HG03108 (cell line): ENCODE measurements at regions not wholly inside any gene's neighbourhood (a gene's known extent, or its start where the extent isn't known, plus 50 kb on each side); places are given as distances from the start of the nearest gene placed in this dataset.

ENCODE experiments used
- ATAC-seq: cut with Tn5 transposase; IDR thresholded peaks from one replicate; pipeline ENCODE4 v1.9.1; 2021; ENCODE audit warnings: moderate library complexity; ENCODE audit not compliant: unreplicated experiment

DNA sequence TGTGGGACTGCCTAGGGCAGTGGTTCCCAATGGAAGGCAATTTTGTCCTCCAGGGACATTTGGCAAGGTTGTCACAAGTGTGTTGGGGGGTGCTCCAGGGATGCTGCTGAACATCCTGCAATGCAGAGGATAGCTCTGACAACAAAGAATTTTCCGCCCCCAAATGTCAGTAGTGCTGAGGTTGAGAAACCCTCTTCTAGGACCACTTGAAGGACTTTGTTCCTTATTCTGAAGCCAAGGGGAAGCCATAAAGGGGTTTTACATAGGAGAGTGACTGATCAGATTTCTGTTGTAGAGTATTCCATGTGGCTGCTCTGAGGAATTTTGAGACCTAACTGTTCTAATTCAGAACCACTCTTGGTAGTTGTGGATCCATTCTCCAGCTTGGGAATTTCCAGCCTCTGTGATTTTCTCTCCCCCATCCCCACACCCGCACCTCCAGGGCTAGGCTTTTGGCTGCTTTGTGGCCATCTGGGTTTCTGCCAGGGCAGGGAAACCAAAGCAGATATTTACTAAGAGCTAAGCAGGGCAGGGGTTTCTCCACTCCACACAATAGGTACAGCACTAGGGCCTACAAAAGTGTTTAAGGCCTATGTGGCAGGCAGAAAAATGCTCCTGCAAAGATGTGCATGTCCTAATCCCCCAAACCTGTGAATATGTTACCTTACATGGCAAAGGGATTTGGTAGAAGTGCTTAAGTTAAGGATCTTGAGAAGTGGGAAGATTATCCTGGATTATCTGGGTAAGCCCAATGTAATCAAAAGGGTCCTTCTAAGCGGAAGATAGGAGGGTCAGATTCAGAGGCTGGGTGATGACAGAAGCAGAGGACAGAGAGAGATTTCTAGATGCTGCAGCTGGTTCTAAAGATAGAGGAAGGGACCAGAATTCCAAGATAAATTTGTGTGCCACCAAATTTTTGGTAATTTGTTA is 135.4 kb downstream of the TMEM17 start:
- ATAC-seq, result no peak

DNA sequence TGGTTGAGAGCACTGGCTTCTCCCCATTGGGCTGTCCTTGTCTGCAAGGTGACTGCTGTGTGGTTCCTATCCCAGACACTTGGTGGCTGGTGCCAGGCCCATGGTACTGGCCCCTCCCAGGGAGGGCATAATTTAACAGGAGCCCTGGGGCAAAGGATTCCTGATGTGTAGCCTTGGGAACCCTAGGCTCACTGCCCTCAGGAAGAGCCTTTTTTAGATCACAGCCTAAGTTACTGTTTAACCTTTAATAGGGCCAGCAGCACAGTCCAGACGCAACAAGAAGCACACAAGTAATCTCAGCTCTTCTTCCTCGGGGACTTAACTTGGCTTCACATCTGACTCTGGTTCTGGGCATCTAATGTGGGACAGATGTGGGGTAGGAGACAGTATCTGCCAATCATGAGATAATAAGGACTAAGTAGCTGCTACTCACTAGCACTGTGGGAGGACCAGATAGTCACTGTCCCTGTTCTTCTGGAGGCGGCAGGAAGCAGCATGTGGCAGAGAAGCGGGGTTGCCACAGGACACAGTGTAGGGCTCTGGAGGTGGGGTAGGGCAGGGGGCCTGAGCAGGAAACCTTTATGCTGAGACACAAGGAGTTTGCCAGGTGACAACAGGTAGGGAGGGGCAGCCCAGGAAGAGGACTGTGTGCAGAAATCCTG is 136.3 kb downstream of the TMEM17 start:
- ATAC-seq, result no peak

DNA sequence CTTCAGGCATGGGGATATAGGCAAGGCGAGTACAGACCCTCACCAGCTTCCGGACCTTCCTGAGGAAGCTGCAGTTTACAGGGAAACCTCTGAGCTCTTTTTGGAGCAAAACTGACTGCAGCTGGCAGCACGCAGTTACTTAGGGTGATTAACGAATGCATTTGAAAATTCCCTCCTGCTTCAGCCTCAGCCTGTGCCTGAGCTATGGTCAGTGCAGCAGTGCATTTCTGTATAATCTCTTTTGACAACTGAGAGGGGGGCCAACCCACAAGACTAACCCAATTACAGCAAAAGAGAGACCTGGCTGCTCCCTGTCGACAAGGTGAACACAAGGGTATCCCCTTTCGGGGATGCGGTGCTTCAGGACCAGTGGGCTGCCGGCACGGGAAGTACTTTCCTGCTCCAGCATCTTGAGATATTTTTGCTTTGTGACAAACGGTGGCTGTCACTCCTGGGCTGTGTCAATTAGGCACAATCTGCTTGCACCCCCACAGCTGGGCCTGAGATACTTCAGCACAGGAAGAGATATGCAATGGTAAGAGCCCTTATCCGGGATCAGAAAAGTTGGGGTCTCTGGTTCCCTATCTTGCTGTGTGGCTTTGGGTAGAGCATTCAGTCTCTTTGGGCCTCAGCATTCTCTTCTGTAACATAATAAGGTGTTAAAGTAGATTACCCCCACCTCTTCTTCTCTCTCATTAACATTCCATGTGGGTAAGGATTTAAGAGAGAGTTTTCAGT is 141.0 kb downstream of the TMEM17 start:
- no peak for ATAC-seq

DNA sequence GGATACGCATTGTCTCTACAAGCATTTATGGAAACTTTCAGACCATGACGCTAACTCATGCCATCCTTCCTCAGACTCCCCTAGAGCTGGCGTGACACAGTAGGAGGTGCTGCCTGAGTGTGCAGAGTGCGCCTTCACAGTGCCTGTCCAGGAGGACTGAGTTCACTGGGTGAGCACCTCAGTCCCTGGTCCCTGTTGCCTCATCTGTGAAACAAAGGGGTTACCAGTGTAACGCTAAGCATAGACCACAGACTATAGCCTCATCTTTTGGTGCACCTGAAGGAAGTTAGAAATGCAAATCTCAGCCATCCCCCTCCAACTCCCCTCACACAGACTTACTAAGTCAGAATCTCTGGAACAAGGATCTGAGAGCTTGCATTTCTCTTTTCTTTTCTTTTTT is 142.8 kb downstream of the TMEM17 start:
- peak; percentile 46 for ATAC-seq

DNA sequence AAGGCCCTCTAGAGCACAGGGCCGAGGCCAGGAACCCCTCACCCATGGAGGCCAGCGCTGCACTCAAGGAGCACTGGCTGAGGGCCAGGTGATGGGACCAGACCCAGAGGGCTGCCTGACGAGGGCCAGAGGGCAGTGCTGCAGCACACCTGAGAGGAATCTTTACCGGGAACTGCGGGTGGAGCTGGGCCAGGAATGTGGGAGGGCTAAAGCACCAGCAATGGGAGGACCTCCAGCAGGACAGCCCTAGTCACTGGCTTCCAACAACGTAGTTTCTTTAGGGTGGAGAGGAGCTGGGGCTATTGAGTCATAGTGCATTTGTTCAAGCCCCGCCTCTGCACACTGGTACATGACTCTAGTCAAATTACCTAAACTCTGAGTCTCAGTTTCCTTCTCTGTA is 143.4 kb downstream of the TMEM17 start:
- ATAC-seq, result peak; percentile 11

DNA sequence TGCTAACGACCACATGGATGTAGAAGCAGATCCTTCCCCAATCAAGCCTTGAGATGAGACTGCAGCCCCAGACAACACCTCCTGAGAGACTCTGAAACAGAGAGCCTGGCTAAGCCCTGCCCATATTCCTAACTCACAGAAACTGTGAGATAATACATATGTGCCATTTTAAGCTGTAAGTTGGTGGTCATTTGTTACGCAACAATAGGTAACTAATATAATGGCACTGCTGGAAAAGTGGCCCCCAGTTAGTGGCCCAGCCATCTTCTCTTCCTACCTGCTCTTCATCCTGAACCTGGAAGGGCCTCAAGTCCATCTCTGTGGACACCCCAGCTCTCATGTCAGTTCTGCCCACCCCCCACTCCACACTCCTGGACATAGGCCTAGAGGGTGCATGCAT is 144.0 kb downstream of the TMEM17 start:
- no peak for ATAC-seq

DNA sequence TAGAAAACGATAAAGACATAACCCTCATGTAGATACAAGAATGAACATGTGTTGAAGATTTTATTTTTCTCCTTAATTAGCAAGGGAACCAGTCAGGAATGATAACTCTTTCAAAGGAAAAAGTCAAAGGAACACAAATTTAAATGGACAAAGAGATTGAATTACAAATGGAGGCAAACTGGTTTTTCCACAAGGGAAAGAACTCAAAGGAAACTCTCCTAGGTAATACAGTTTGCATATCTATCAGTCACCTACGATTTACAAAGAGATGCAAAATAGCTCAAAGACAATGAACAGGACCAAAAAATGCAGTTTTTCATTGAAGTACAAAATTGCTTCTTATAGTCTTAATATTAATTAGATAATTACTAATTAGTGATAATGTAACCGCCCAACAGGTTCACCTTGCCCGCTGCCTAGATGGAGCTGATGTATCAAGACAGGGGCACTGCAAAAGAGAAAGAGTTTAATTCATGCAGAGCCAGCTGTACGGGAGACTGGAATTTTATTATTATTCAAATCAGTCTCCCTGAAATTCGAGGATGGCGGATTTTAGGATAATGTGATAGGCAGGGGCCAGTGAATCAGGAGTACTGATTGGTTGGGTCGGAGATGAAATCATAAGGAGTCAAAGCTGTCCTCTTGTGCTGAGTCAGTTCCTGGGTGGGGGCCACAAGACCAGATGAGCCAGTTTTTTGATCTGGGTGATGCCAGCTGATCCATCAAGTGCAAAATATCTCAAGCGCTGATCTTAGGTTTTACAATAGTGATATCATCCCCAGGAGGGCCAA is 151.0 kb downstream of the TMEM17 start:
- ATAC-seq, result no peak

DNA sequence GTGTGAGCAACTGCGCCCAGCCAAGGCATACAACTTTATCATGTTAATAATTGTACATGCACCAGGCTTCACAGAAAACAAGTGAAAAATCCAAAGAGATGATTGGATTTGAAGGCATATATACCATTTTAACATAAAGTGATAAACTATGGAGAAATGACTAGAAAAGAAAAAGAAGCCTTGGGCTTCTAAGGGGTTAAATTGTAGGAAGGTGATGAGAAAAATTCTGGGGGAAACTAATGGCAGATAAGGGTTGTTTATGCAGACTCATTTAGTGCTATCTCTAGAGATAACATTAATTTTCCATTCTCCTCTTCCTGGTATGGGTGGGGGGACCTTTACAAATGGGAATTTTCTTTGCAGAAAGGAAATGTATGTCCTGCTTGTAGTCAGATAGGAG is 154.0 kb downstream of the TMEM17 start:
- no peak for ATAC-seq

DNA sequence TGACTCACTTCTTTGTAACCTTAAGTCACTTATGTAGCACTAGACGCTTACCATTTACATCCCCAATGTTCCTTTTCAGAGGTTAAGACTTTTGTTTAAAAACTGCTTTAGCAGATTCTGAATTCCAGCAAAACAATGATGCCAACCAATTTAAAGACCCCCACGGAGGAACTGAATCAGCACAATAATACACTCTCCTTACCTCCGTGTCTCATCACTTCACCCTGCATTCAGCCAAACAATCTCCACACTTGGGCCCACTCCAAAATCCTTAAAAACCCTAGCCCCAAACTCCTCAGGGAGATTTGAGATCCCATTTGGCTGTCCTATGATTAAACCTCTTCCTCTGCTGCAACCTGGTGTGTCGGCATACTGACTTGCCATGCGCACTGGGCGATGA is 153.9 kb downstream of the B3GNT2 start:
- ATAC-seq, result no peak

DNA sequence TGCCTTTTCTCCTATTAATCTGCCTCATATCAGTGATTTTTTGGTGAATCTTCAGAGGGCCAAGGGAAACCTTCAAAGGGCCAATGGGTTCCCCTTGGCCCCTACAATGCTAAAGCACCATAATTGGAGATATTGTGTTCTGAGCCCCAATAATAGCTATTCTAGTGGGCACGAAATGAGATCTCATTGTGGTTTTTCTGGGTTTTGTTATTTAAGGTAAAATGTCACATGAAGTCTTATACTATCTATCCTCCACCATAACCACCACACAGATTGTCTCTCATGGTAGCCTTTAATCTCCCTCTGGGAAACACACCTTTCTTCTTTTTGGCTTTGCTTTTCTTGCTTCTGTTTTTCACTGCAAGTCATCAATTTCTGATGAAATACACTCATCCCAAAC is 152.8 kb downstream of the B3GNT2 start:
- ATAC-seq, result no peak

DNA sequence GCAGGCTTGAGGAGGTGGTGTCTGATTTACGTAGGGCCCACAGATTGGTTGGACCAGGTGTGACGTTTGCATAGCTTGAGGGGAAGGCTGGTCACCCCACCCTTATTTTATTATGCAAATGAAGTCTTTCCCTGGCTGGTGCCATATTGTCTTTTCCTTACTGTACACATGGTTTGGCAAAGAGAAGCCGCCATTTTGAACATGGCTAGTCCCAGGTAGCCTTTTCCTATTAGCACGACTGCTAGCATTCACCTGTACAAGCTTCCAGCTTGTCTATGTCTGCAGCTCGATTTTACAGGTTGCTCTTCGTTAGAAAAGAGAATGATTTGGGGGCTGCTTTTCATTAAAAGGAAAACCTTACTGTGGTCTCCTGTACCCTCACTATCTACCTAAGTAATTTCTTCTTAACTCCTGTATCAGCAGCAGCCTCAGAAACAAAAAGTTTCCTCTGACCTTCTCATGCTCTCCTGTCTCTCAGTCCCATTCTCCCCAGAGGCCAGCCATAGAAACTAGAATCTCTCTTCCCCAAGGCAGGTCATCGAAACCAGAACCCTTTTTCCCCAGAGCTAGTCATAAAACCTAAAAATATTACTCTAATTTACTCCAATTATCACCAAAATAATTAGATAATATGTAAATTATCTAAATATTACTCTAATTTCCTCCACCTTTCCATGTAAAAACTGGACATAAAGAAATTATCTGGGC is 151.8 kb downstream of the B3GNT2 start:
- no peak for ATAC-seq

DNA sequence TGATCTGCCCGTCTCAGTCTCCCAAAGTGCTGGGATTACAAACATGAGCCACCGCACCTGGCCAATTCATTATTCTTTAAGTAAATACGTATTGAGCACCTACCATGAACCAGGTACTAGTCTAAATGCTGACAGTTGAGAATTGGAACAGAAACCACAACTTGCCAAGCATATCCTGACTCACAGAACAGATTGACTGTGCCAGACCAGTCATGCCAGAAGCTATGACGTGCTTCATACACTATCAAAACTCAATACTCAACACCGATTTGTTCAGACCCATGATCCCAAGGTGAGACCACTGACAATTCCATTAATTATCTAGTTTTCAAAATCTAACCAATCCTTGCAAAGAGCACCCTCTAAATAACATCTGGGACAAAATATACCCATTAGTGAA is 148.6 kb downstream of the B3GNT2 start:
- peak; percentile 48 for ATAC-seq

DNA sequence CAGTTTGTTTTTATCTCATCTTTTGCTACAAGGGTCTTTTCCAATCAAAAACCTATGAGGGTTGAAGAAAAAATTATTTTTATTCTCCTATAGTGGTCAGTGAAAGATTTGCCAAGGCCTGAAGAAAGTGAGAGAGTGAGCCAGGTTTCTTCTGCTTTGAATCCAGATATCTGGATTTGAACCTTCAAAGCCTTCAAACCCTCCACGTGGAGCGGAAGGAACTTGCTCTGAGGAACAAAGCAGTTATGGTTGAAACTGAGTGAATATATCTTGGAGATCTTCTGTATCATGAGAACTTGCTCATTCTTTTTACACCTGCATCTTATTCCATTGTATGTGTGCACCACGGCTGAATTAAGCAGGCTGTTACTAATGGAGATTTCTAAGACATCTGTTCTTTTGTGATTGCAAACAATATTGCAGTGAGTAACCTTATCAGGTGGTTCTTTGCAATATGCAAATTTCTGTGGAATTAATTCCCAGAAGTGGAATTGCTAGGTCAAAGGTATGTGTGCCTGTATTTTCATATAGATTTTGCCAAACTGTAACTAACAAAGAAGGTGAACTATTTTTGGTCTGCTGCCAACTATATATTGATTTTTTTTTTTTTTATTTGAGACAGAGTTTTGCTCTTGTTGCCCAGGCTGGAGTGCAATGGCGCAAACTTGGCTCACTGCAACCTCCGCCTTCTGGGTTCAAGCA is 147.9 kb downstream of the B3GNT2 start:
- no peak for ATAC-seq

DNA sequence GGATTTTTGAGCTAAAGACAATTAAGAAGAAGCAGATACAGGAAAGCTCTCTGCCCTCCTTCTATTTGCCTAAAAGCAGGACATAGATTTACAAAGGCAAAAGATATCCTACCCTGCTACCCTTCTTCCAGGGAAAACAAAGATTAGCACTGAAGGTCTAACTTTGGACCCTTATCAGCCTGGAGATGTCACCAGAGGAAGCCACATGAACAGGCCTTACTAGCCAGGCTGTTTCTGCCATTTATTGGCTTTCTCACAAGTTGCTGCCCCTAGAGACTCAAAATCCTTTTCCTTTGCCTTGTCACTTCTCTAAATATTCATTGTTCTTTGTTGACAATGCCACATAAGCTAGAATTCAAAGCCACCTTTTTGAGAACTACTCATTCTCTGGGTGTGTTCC is 147.3 kb downstream of the B3GNT2 start:
- ATAC-seq, result no peak

DNA sequence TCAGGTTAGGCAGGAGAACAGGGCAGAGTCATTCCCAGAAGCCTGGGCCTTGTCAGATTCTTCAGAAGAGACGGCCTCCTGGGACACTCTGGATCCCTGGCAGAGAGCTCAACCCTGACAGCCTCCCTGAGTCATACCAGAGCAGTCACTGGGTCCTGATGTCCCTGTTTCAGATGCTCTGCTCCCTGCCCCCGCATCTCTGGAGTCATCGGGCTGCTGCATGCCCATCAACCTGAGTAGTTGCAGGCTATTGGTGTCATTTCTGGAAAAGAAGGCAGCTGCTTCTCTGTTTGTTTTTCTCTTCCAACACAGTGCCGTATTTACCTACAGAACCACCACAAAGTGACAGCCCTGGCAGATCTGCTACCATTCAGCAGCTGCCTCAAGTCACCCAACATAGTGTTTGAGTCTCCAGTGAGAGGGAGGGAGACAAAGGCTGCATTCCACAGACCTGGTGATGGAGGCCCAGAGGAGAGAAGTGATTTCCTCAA is 145.1 kb downstream of the B3GNT2 start:
- peak; percentile 46 for ATAC-seq

DNA sequence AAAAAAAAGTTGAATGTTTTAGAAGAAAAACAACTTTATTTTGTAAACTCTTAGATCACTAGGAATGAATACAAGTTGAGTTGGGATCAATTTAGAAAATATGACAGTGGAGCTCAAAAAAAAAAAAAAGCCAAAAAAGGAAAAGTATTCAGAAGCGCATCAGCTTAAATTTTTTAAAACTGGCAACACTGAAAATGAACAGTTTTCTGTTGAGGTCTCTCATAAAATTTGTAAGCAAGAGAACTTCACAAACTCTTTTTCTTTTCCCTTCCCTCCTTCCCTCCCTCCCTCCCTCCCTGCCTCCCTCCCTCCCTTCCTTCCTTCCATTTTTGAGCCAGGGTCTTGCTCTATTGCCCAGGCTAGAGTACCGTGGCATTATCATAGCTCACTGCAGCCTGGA is 143.9 kb downstream of the B3GNT2 start:
- ATAC-seq, result no peak

DNA sequence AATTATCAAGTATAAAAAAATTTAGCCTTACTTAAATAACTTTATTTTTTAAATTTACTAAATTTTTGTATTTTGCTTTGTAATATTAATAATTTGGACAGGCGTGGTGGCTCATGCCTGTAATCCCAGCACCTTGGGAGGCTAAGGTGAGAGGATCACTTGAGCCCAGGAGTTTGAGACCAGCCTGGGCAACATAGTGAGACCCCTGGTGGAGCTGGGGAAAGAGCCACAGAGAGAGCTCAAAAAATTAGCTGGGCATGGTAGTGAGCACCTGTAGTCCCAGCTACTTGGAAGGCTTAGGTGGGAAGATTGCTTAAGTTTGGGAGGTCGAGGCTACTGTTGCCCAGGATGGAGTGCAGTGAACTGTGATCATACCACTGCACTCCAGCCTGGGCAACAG is 143.5 kb downstream of the B3GNT2 start:
- ATAC-seq, result no peak

DNA sequence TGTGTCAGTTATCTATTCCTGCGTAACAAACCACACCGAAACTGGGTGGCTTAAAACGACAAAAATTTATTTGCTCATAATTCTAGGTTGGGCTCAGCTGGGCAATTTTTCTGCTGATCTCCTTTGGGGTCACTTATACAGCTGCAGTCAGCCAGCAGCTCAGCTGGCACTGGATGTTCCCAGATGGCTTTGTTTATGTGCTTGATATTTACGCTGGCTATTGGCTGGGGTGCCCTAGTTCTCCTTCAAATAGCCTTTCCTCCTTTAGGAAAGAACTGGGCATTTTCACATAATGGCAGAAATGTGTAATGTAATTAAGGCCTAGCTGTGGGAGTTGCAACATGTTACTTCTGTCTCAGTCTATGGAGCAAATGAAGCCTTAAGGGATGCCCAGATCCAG is 142.2 kb downstream of the B3GNT2 start:
- ATAC-seq, result no peak

DNA sequence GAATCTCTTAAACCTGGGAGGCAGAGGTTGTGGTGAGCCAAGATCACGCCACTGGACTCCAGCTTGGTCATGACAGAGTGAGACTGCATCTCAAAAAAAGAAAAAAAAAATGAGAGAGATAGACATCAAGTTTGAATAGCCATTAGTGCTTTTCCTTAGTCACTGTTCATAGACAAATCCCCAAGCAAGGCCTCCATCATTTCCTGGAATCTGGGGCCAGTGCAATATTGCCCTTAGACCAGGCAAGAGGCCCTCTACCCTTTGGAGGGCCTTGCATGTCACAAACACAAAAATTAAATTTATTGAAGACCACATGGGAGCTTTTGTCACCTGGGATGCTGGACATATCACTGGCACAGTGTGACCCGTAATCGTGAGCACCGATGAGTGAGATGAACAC is 141.5 kb downstream of the B3GNT2 start:
- ATAC-seq, result no peak

DNA sequence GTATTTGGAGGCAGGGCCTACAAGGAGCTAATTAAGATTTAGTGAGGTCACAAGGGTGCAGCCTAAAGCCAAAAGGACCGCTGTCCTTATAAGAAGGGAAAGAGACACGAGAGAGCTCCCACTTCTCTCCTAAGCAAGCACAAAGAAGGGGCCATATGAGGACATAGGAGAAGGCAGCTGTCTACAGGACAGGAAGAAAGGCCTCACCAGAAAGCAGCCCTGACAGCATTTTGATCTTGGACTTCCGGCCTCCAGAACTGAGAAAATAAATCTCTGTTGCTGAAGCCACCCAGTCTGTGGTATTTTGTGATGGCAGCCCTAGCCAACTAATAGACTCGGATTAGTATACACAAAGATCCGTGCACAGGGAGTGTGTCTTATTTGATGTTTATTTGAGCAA is 139.7 kb downstream of the B3GNT2 start:
- ATAC-seq, result no peak
